AG04450 (cell line): ENCODE measurements at regions not wholly inside any gene's neighbourhood (a gene's known extent, or its start where the extent isn't known, plus 50 kb on each side); places are given as distances from the start of the nearest gene placed in this dataset.

Experiments used
- CTCF ChIA-PET: fragments of 300-600, 350-600 bp; formaldehyde crosslinking; extraction: SDS; loops from one replicate; lab custom pipeline; 2022; ENCODE audit warnings: antibody characterized with exemption, inconsistent platforms; lab: Charles Lee
- POLR2A ChIA-PET: fragments of 350-600 bp; formaldehyde crosslinking; extraction: SDS; loops from one replicate; lab custom pipeline; 2021; ENCODE audit warnings: antibody characterized with exemption, inconsistent platforms; lab: Yijun Ruan, JAX
- DNase-seq: peaks from one replicate; pipeline ENCODE4 v3.0.0-alpha.2; 2011; ENCODE audit warnings: low read depth, low spot score
- H3K27ac ChIP-seq: one replicate; pipeline ENCODE4 v1.5.1; 2012; ENCODE audit warnings: low read depth, low read length, control low read depth
- H3K27me3 ChIP-seq: one replicate; pipeline ENCODE4 v1.6.0; 2012; ENCODE audit warnings: low read length; ENCODE audit not compliant: control insufficient read depth, insufficient read depth
- H3K4me3 ChIP-seq: 2 replicates; pipeline ENCODE4 v1.5.1; 2011; ENCODE audit warnings: mild to moderate bottlenecking, low read depth, low read length, control low read depth
- H3K9me3 ChIP-seq: 2 replicates; pipeline ENCODE4 v1.5.1; 2012; ENCODE audit warnings: low read length; ENCODE audit not compliant: control insufficient read depth, insufficient read depth
- CTCF ChIP-seq: IDR thresholded peaks from 2 replicates; pipeline ENCODE4 v1.5.1; 2011; ENCODE audit warnings: low read depth, low read length, control low read depth, inconsistent platforms

DNA sequence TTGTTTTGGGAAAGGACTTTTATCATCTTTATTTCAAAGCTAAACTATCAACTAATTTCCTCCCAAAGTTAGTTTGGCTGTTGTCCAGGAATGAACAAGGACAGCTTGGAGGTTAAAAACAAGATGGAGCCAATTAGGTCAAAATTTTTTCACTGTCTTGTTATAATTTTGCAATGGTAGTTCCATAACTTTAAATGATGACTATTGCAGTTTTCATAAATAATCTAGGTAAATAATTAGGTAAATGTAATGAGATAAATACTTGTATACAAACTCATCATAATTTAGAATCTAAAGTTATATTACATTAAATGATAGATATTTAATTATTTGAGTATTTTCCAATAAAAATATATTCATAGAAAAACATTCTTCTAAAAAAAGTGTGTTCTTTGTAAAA, 68.3 kb upstream of the DAZL start:
- ChIA-PET POLR2A (no interaction called here), CTCF (no interaction called here)
- no peak overlapping the region for H3K27ac ChIP-seq
- no peaks in the 10 kb centered on the region for H3K9me3 ChIP-seq
- DNase-seq = no peak
- no peaks in the 10 kb centered on the region for H3K27me3 ChIP-seq
- H3K4me3 ChIP-seq = no peak overlapping the region
- no peak for TF ChIP-seq CTCF

DNA sequence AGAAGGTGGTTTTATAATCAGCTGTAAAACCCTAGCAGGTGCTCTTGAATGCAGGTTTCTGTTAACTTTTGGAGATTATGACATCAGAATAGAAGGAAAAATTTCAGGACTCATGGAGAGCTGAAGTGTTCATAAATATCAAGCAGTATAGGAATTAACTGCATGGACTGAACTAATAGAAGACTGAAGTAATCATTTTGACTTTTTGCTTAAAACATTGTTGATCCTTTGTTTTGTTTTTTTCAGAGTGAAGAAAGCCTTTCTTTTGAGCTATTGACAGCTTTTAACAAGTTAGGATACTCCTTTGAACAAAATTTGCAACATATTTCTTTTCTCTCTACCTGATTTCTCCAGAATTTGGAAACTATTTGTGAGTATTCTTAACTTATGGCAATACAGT, 70.6 kb upstream of the DAZL start:
- no peak for TF ChIP-seq CTCF
- POLR2A ChIA-PET = no interaction called here

DNA sequence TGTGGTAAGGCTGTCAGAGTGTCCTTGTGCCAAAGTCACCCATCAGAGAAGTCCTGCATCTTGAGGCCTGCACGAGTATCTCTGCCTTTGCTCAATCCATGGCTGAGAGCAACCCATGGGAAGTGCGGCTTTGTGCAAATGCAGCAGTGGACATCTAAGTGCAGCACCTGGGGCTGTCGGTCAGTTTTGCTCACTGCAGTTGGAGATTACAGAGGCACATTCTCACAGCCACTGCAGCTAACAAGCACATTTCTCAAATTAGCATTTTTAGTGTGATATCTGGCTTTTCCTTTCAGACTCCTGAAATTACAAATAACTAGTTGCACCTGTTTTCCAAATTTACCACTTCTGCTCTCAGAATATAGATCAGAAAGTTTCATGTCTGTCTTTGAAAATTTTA, 81.5 kb upstream of the DAZL start:
- Histone ChIP-seq H3K9me3 (no peaks in the 10 kb centered on the region), H3K27ac (no peak overlapping the region), H3K4me3 (no peak overlapping the region), H3K27me3 (no peaks in the 10 kb centered on the region)
- ChIA-PET POLR2A (no interaction called here), CTCF (no interaction called here)
- no peak for TF ChIP-seq CTCF
- DNase-seq = no peak

More for the DNA sequence above, 70.6 kb upstream of the DAZL start:
- CTCF ChIA-PET = no interaction called here
- Histone ChIP-seq H3K9me3 (no peaks in the 10 kb centered on the region), H3K4me3 (no peak overlapping the region), H3K27ac (no peak overlapping the region), H3K27me3 (no peaks in the 10 kb centered on the region)
- DNase-seq = no peak

- Histone ChIP-seq H3K27ac (no peak overlapping the region), H3K9me3 (no peaks in the 10 kb centered on the region), H3K27me3 (no peaks in the 10 kb centered on the region), H3K4me3 (no peak overlapping the region)
- POLR2A ChIA-PET = no interaction called here
- no peak for DNase-seq
- CTCF ChIA-PET = no interaction called here
- no peak for TF ChIP-seq CTCF
These were observed 82.0 kb upstream of the DAZL start for GRCh38 chr3:16687221-16687620.

DNA sequence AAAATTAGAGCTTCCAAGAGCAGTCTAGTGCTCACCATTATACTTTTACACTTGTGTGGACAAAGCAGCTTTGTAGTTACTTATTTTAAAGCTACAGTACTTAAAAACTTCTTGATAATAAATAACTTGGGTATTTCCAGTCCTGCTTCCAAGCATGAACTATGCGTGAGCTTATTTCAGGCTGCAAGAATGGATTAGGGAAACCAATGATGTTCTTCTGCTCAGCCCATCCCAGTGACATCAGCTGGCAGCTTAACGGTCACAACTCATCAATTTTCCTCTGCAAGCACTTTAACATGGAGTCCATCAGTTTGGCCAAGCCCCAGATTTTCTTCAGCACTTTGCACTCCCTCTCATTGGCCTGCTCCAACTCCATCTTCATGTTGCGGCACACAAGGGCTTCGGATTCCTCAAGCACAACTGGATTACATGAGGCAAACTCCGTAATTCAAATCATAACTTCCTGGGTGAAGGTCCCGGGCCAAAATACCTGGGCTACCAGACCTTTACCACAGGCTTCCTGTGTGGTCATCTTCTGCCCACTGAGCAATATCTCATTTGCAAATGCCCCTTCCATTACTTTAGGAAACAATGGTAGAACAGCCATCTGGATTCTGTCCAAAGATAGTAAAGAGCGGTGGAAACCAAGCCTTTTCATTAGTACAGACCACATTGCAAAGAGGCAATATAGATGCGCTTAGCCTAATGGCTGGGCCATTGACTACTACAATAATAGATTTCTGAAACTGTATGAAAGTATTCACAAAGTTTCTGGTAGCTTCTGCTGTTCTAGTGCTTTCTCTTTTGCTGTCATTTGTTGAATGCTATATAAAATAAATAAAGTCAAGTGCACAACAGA, 87.5 kb upstream of the DAZL start:
- ChIA-PET POLR2A (no interaction called here), CTCF (interaction anchor here (0.7 kb wide), 1 partner anchor 721 kb away, joined by 3 read pairs; no protein-coding TSS in a partner anchor)
- Histone ChIP-seq H3K27me3 (no peaks in the 10 kb centered on the region), H3K9me3 (no peaks in the 10 kb centered on the region), H3K27ac (no peak overlapping the region), H3K4me3 (no peak overlapping the region)
- DNase-seq = no peak
- TF ChIP-seq CTCF = no peak
